Thyroid gland (tissue), 4 donors: ENCODE measurements at regions not wholly inside any gene's neighbourhood (a gene's known extent, or its start where the extent isn't known, plus 50 kb on each side); places are given as distances from the start of the nearest gene placed in this dataset.

ENCODE experiments used
- POLR2A ChIP-seq, 2 donors: fragments of 450-650 bp; IDR thresholded peaks; one replicate each; pipeline ENCODE4 v1.6.1; 2017; ENCODE audit warnings: antibody characterized with exemption in 2 of 2, mild to moderate bottlenecking in 2 of 2, moderate library complexity in 1 of 2
- TF ChIP-seq, protein P1 (sequence below), 6 experiments: fragments of 200-600 bp in 3 of 6; fragments of 450-650 bp in 3 of 6; sonication (generic) in 3 of 6; IDR thresholded peaks; one replicate each; pipeline ENCODE4 v1.5.1; 2016 to 2019; ENCODE audit warnings: antibody characterized with exemption in 6 of 6, mild to moderate bottlenecking in 2 of 6, inconsistent platforms in 1 of 6, moderate library complexity in 1 of 6

DNA sequence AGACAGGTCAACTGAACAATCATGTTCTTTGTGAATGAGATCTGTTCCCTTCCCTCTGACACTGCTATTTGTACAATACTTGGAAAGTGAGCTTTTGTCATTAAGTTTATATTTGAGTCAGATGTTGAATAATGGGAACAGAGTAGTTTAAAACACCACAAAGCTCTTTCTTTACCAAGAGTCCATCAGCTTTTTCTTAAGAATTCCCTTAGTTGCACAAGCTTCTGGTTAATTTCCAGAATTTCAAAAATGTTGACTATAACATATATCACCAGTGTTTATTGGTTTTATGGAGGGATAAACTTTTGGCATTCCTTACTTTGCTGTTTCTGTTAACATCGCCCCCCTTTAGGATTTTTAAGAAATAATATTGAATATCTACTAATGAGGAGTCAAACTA, 403.7 kb downstream of the CCDC85A start:
- TF ChIP-seq, protein P1, sequence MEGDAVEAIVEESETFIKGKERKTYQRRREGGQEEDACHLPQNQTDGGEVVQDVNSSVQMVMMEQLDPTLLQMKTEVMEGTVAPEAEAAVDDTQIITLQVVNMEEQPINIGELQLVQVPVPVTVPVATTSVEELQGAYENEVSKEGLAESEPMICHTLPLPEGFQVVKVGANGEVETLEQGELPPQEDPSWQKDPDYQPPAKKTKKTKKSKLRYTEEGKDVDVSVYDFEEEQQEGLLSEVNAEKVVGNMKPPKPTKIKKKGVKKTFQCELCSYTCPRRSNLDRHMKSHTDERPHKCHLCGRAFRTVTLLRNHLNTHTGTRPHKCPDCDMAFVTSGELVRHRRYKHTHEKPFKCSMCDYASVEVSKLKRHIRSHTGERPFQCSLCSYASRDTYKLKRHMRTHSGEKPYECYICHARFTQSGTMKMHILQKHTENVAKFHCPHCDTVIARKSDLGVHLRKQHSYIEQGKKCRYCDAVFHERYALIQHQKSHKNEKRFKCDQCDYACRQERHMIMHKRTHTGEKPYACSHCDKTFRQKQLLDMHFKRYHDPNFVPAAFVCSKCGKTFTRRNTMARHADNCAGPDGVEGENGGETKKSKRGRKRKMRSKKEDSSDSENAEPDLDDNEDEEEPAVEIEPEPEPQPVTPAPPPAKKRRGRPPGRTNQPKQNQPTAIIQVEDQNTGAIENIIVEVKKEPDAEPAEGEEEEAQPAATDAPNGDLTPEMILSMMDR (IDR thresholded peaks at IDR 0.05) = no peak
- TF ChIP-seq POLR2A (IDR thresholded peaks at IDR 0.05) = no peak
